ENCODE measurements at regions not wholly inside any gene's neighbourhood (a gene's known extent, or its start where the extent isn't known, plus 50 kb on each side); places are given as distances from the start of the nearest gene placed in this dataset.

GRCh38 chr7:16174253-16174652 is 247.1 kb downstream of the CRPPA start:
- no peak overlapping the region for H3K27ac Mint-ChIP-seq (ENCODE audit: unreplicated experiment)
- DNase-seq (ENCODE audit: low spot score) = no peak
- H3K4me3 Mint-ChIP-seq (ENCODE audit: unreplicated experiment) = no peak overlapping the region
- H3K36me3 Mint-ChIP-seq (ENCODE audit: low read depth) = peaks cover 4% of the 10 kb centered on the region
- no peaks in the 10 kb centered on the region for H3K9me3 Mint-ChIP-seq (ENCODE audit: low read depth)
- H3K4me1 Mint-ChIP-seq (ENCODE audit: low read depth) = no peaks in the 10 kb centered on the region
- no peaks in the 10 kb centered on the region for H3K27me3 Mint-ChIP-seq (ENCODE audit: low read depth)
- TF ChIP-seq CTCF (IDR thresholded peaks at IDR 0.05) = no peak

DNA sequence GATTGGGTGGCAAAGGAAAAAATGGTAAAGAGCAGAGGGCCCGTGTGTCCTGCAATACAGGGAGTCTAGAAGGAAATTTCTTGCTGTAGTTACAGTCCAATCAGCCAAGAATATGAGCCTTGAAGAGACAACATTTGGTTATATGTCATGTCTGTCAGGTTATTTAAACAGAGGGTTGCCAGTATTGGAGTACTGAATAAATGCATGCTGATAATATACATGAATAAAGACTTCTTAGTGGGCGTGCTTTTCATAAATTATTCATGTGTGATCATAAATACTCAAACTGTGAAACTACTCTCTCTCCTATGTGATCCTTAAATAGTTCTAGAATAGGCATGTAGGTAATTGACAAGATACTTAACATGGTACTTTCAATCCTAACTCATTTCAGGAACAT is 249.0 kb downstream of the CRPPA start:
- H3K9me3 Mint-ChIP-seq (ENCODE audit: low read depth) = no peaks in the 10 kb centered on the region
- no peaks in the 10 kb centered on the region for H3K4me1 Mint-ChIP-seq (ENCODE audit: low read depth)
- no peak for TF ChIP-seq CTCF (IDR thresholded peaks at IDR 0.05)
- H3K36me3 Mint-ChIP-seq (ENCODE audit: low read depth) = peaks cover 4% of the 10 kb centered on the region
- no peak for DNase-seq (ENCODE audit: low spot score)
- no peak overlapping the region for H3K4me3 Mint-ChIP-seq (ENCODE audit: unreplicated experiment)
- no peaks in the 10 kb centered on the region for H3K27me3 Mint-ChIP-seq (ENCODE audit: low read depth)
- no peak overlapping the region for H3K27ac Mint-ChIP-seq (ENCODE audit: unreplicated experiment)

DNA sequence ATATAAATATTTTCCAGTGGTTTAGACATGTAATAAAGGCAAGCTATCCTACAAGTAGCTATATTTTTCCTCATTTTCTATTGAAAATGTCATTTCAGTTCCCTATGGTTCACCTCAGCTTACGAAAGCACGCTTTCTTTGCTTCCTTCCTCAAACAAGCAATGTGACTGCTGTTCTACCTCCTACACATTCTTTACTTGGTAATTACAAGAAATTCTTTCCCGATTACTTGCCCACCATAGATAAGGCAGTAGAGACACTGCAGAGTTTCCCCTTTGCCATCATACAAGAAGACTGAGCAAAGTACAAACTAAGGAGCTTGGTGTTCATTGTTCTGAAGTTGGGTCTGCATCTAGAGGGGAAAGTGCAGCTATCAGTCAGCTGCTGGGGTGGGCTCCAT is 249.4 kb downstream of the CRPPA start:
- Mint-ChIP-seq H3K9me3 (ENCODE audit: low read depth) (no peaks in the 10 kb centered on the region), H3K36me3 (ENCODE audit: low read depth) (peaks cover 4% of the 10 kb centered on the region), H3K27ac (ENCODE audit: unreplicated experiment) (no peak overlapping the region), H3K27me3 (ENCODE audit: low read depth) (no peaks in the 10 kb centered on the region), H3K4me3 (ENCODE audit: unreplicated experiment) (no peak overlapping the region), H3K4me1 (ENCODE audit: low read depth) (no peaks in the 10 kb centered on the region)
- DNase-seq (ENCODE audit: low spot score) = no peak
- no peak for TF ChIP-seq CTCF (IDR thresholded peaks at IDR 0.05)

- peaks cover 4% of the 10 kb centered on the region for H3K36me3 Mint-ChIP-seq (ENCODE audit: low read depth)
- H3K27ac Mint-ChIP-seq (ENCODE audit: unreplicated experiment) = no peak overlapping the region
- no peaks in the 10 kb centered on the region for H3K4me1 Mint-ChIP-seq (ENCODE audit: low read depth)
- no peak for DNase-seq (ENCODE audit: low spot score)
- TF ChIP-seq CTCF (IDR thresholded peaks at IDR 0.05) = no peak
- H3K9me3 Mint-ChIP-seq (ENCODE audit: low read depth) = no peaks in the 10 kb centered on the region
- H3K4me3 Mint-ChIP-seq (ENCODE audit: unreplicated experiment) = no peak overlapping the region
- H3K27me3 Mint-ChIP-seq (ENCODE audit: low read depth) = no peaks in the 10 kb centered on the region
These were observed 250.7 kb downstream of the CRPPA start for GRCh38 chr7:16170671-16171070.

- Mint-ChIP-seq H3K27me3 (ENCODE audit: low read depth) (no peaks in the 10 kb centered on the region), H3K27ac (ENCODE audit: unreplicated experiment) (no peak overlapping the region), H3K4me1 (ENCODE audit: low read depth) (no peaks in the 10 kb centered on the region), H3K9me3 (ENCODE audit: low read depth) (no peaks in the 10 kb centered on the region), H3K4me3 (ENCODE audit: unreplicated experiment) (no peak overlapping the region), H3K36me3 (ENCODE audit: low read depth) (peaks cover 4% of the 10 kb centered on the region)
- TF ChIP-seq CTCF (IDR thresholded peaks at IDR 0.05) = no peak
- DNase-seq (ENCODE audit: low spot score) = no peak
These were observed 251.8 kb downstream of the CRPPA start for GRCh38 chr7:16169537-16169936.

Measured in chondrocyte (in vitro differentiated cells).